ENCODE measurements at regions not wholly inside any gene's neighbourhood (a gene's known extent, or its start where the extent isn't known, plus 50 kb on each side); places are given as distances from the start of the nearest gene placed in this dataset.
"Not testable (repeated sequence)": the region's sequence is repeated elsewhere in the genome, so short reads cannot be mapped to it uniquely, and the experiment has no call there.

- not testable (repeated sequence) for DNase-seq
Observed at GRCh38 chr12:34228046-34228445, 205.8 kb downstream of the ALG10 start.

- not testable (repeated sequence) for DNase-seq
Observed at GRCh38 chr12:34229033-34229432, 206.7 kb downstream of the ALG10 start.

DNA sequence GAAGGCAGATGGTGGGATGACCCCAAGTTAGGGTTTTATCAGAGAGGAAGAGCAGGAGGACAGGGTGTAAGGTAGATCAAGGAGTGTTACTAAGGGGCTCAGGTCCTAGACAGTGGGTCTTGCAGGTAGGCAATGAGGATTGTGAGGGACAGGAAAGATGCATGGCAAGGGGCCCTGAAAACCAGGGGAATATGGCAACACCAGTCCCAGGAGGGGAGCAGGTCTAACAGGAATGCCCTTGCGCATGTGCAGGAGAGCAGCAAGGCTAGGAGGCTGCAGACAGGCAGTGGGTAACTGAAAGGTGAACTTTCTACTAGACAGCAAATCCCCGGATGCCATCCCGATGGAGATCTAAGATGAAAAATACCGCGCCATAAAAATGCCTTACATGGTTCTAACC lies 211.3 kb downstream of the ALG10 start:
- no peak for DNase-seq

DNA sequence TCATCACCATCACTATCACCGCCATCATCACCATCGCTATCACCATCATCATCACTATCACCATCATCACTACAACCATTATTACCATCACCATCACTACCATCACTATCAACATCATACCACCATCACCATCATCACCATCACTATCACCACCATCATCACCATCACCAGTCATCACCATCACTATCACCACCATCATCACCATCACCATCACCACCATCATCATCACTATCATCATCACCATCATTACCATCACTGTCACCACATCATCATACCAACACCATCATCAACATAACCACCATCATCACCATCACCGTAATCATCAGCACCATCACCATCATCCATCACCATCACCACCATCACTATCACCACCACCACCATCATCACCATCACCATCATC lies 213.8 kb downstream of the ALG10 start:
- no peak for DNase-seq

DNA sequence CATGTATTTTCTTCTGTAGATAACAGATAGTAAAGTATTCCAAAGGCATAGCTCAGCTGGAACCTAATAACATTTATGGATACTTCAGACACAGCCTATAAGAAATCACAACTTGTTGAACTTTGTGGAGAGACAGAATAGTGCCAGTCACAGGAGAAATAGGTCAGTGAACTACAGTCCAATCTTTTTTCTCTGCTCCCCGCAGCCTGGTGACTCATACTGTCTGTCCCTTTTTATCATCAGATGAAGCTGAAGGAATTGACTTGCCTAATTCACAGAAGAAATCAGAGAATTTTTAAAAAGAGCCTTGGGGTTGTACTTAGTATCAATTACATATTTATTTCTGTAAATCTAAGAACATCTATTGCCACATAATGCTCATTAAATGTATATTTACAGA lies 222.3 kb downstream of the ALG10 start:
- no peak for DNase-seq

- no peak for DNase-seq
Observed at GRCh38 chr12:34249271-34249670, 227.0 kb downstream of the ALG10 start.

- DNase-seq = not testable (repeated sequence)
Observed at GRCh38 chr12:34251879-34252278, 229.6 kb downstream of the ALG10 start.

GRCh38 chr12:34253674-34254073 lies 231.4 kb downstream of the ALG10 start:
- no peak for DNase-seq

GRCh38 chr12:34257093-34257492 lies 234.8 kb downstream of the ALG10 start:
- no peak for DNase-seq

- DNase-seq = not testable (repeated sequence)
Observed at GRCh38 chr12:34262140-34262539, 239.8 kb downstream of the ALG10 start.

GRCh38 chr12:34264110-34264509 lies 241.8 kb downstream of the ALG10 start:
- DNase-seq = no peak

GRCh38 chr12:34273703-34274102 lies 251.4 kb downstream of the ALG10 start:
- DNase-seq = not testable (repeated sequence)

GRCh38 chr12:34275129-34275528 lies 252.8 kb downstream of the ALG10 start:
- no peak for DNase-seq

DNA sequence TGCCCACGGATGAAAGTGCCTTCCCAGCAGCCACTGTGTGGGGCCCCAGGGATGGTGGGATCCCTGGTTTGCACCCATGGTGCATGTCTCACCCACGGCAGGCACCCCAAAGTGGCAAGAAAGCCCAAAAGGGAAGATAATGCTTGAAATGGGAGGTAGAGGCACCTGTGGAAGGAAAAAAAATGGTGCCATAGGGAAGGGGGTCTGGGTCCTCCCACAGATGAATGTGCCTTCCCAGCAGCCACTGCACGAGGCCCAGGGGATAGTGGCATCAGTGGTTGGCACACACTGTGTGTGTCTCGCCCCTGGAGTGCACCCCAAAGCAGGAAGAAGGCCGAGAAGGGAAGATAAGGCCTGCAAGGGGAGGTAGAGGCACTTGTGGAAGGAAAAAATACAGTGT lies 264.2 kb downstream of the ALG10 start:
- no peak for DNase-seq

- DNase-seq = no peak
Observed at GRCh38 chr12:34286934-34287333, 264.6 kb downstream of the ALG10 start.

DNA sequence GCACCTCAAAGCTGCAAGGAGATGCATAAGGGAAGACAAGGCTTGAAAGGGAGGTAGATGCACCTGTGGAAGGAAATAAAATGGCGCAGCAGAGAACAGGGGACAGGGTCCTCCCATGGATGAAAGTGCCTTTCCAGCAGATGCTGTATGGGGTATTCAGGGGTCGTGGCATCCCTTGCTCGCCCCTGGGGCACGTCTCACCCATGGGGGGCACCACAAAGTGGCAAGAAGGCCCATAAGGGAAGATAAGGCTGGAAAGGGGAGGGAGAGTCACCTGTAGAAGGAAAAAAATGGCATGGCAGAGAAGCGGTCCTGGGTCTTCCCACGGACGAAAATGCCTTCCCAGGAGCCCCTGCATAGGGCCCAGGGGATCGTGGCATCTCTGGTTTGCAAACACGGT lies 265.1 kb downstream of the ALG10 start:
- no peak for DNase-seq

GRCh38 chr12:34287986-34288962 lies 266.0 kb downstream of the ALG10 start:
- DNase-seq = no peak

DNA sequence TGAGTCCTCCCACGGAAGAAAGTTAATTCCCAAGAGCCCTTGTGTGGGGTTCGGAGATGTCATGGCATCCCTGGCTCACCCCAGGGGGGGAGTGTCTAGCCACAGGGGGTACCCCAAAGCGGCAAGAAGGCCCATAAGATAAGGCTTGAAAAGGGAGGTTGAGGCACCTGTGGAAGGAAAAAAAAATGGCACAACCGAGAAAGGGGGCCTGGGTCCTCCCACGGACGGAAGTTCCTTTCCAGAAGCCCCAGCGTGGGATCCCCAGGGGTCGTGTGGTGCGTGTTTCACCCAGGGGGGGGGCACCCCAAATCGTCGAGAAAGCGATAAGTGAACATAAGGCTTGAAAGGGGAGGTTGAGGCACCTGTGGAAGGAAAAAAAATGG lies 266.7 kb downstream of the ALG10 start:
- no peak for DNase-seq

DNA sequence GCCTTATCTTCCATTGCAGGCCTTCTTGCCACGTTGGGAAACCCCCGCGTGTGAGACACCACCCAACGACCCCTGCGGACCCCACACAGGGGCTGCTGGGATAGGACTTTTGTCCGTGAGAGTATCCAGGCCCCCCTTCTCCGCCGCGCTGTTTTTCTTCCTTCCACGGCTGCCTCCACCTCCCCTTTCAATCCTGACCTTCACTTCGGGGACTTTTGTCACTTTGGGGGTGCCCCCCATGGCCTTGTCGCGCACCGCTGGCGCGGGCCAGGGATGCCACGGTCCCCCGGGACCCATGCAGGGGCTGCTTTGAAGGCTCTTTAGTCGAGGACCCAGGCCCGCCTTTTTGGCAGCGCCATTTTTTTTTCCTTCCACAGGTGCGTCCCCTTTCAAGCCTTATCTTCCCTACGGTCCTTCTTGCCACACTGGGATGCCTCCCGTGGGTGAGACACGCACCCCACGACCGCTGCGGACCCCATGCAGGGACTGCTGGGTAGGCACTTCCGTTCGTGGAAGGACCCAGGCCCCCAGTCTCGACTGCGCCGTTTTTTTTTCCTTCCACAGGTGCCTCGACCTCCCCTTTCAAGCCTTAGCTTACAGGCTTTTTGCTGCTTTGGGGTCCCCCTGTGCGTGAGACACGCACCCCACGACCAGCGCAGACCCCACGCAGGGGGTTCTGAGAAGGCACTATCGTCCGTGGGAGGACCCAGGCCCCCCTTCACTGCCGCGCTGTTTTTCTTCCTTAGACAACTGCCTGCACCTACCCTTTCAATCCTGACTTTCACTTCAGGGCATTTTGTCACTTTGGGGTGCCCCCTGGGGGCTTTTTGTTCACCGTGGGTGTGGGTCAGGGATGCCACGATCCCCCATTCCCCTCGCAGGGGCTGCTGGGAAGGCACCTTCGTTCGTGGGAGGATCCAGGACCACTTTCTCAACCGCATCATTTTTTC lies 267.4 kb downstream of the ALG10 start:
- no peak for DNase-seq

GRCh38 chr12:34290381-34290995 lies 268.2 kb downstream of the ALG10 start:
- no peak for DNase-seq

DNA sequence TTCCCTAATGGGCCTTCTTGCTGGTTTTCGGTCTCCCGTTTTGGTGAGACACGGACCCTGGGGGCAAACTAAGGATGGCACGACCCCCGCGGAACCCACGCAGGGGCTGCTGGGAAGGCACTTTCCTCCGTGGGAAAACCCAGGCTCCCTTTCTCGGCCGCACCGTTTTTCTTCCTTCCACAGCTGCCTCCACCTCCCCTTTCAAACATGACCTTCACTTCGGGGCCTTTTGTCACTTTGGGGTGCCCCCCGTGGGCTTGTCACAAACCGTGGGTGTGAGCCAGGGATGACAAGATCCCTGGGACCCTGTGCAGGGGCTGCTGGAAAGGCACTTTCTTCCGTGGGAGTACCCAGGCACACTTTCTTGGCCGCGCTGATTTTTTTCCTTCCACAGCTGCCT lies 268.7 kb downstream of the ALG10 start:
- no peak for DNase-seq

GRCh38 chr12:34291426-34291901 lies 269.2 kb downstream of the ALG10 start:
- DNase-seq = no peak

All from DMS79 treated with DMSO at 0.1 percent for 48 hours (cell line).